Non-pigmented ciliary epithelial cell (primary cell): ENCODE measurements at regions not wholly inside any gene's neighbourhood (a gene's known extent, or its start where the extent isn't known, plus 50 kb on each side); places are given as distances from the start of the nearest gene placed in this dataset.
"Not testable (repeated sequence)": the region's sequence is repeated elsewhere in the genome, so short reads cannot be mapped to it uniquely, and the experiment has no call there.

ENCODE experiments used
- DNase-seq: peaks from one replicate; pipeline ENCODE4 v3.0.0-alpha.2; 2010; ENCODE audit warnings: low read depth

- DNase-seq = not testable (repeated sequence)
Observed at GRCh38 chr2:87431051-87431450, 316.8 kb upstream of the PLGLB2 start.

DNA sequence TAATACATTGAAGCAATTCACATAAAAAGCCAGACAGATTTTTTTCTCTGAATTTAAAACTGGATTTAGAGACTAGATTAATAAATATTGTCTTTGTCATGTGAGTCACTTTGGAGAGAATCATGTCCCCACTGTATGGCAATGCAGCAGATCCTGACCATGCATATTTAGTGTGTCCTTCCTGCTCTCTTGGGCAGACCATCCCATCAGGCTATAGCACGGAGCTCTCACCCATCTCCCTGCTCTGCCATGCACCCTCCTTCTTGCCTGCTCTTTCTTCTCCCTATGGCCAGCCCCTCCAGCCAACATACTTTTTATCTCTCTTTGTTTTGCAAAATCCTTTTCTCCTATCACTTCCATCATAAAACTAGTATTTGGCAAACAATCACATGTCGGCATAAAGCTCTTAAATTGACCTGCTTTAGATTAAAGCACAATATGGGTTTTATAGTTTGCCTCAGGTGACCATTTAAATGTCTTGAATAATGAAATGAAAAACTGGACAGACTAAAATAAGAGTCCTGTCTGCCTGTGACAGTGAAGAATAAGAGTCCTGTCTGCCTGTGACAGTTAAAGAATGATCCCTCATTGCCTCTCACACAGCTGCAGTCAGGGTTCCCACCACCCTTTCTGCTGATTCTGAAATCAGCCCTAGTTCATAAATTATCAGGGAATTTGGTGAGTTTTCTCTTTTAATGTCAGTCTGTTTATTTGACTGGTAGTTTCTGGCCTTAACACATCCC is 315.0 kb upstream of the PLGLB2 start:
- not testable (repeated sequence) for DNase-seq

DNA sequence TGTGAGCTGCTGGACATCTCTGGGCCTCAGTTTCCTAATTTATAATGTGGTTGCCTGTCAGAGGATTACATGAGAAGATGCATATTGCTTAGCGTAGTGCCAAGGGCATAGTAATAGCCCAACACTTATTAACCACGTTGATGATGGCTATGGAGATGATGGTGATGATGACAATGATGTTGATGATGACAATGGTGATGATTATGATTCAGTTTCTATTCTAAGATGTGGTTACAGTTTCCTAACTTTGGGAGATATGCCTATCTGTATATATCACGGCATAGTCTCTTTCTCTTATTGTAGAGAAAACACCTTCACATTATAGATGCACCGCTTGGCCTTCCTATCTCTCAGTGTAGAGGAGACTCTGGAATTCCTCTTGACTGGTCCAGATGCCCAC is 311.9 kb upstream of the PLGLB2 start:
- not testable (repeated sequence) for DNase-seq

DNA sequence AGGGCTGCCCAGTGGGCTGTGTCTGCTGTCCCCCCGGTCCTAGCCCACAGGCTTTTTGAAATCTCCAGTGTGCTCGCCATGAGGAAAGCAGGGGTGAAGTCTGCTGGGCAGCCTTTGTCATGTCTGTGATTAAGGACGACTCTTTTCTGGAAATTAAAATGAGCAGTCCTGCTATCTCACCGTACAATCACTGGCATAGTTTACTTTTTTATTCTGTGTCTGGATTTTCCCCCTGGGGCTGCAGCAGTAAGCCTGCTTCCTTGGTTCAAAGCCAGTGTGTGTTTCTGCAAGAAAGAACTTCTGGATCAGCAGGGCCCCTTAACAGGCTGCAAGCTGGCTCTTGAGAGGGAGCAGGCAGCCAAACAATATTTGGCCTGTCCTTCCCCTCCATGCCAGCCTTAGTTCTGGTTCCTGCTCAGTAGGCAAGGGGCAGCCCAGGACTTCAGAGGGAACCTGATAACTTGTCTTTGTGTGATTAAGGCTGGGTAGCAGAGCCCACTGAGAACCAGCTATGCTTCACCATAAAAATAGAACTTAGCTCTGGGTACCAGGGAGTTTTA is 310.1 kb upstream of the PLGLB2 start:
- not testable (repeated sequence) for DNase-seq

DNA sequence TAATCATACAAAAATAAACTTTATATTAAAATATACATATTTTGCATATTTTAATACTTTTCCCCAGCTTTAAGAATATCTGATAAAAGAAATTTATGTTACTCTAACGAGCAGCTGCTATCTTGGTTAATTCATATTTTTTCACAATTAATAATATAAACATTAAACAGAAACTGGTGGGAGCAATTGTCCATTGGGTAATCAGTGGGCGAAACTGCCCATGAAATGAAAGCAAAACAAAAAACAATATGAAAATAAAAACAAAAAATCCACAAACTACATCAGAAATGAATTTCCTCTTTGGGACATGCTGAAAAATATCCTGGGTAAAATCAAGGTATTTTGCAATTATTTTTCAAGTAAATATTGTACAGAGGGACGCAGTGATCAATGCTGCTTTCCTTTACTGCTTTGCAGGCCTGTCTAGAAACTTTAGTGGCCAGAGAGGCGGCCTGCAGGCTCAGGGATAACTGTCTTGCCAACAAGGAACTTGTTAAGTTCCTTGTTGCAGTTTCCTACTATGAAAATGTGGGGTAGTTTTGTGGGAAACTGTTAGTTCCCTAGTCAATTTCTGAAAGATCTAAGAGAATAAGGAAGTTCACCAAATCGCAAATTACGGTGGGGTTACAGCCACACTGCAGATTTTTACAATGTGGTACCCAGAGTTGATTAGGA is 309.0 kb upstream of the PLGLB2 start:
- not testable (repeated sequence) for DNase-seq

DNA sequence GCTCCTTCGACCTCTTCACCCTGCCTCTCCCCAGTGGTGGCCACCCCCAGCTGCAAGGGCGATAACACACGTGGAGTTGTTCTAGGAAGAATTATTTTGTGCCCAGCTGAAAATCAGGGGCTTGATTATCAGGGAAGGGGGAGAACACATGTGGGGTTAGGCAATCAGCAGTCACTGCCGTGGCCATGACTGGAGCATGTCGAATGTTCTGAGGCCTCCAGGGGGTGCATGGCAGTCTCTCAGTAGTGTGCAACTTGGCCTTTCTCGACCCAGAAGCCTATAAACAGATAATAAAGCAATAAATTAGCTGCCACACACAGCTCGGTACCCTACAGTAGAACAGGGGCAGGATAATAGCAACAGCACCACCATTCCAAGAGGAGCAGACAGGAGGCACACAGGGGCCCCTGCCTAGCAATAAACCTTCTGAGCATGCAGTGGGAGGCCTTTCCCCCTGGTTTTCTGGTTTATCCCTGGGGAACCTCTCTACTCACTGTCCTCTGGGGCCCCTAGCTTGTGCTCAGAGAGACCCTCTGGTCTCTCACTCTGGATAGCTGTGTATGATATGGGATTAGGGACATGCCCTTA is 308.2 kb upstream of the PLGLB2 start:
- not testable (repeated sequence) for DNase-seq

DNA sequence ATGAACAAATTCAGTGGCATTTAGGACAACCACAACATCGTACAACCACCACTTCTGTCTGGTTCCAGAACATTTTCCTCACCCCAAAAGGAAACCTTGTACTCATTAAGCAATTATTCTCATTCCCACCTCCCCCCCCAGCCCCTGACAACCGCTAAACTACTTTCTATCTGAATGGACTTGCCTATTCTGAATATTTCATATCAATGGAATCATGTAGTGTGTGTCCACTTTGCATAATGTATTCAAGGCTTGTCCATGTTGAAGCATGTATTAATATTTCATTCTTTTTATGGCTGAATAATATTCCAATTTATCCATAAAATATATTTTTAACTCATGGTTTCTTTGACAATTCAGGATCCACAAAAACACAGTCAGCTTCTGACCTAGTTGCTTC is 307.2 kb upstream of the PLGLB2 start:
- DNase-seq = not testable (repeated sequence)

DNA sequence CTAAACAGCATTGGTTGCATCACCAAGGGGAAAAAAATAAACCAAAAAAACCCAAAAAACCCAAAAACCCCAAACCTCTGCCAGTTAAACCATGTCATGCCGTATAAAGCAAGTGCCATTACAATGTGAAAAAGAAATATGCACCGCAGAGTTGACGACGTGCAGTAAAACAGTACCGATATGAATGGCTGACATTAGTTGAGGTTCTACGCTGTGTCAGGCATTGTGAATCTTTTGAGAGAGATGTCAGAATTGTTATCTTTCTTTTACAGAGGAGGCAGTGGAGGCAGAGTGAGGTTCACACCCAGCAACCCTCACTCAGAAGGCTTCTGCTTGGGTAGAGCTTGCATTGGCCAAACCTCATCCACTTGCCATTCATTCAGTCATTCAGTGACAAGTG is 306.5 kb upstream of the PLGLB2 start:
- DNase-seq = not testable (repeated sequence)

DNA sequence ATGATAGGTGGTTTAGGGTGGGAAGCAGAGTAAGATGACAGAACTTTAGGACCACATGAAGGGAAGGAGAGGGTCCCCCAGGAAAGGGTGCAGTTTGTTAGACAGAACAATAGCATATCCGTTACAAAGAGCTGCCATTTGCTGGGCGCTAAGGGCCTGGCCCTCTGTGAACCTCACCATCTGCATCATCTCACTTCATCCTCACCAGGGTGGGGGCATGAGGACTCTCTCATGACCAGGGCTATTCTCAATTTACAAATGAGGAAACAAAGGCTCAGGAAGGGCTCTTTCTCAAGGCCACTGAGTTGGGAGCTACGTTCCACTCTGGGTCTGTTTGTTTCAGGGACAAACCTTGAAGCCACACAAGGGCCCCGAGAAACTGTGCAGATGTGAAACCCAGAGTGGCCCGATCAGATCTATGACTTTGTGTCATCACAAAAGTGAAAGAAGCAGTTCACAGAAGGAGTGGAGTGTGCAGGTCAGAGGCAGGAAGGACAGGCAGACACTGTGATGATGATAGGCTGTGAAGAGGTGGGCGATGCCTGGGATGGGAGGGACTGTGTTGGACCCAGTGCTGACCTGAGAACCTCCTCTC is 304.8 kb upstream of the PLGLB2 start:
- DNase-seq = not testable (repeated sequence)

DNA sequence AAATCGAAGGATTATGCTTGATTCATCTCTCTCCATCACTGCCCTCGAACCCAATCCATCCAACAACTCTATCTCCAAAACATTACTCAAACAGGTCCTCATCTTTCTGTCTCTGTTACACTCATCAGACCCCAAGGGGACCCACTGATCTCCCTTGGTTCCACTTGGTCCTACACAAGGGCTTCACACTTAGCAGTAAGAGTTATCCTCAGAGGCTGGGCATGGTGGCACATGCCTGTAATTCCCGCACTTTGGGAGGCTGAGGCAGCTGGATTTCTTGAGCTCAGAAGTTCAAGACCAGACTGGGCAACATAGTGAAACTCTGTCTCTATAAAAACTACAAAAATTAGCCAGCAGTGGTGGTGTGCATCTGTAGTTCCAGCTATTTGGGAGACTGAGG is 302.9 kb upstream of the PLGLB2 start:
- not testable (repeated sequence) for DNase-seq

- not testable (repeated sequence) for DNase-seq
Observed at GRCh38 chr2:87445613-87446312, 302.1 kb upstream of the PLGLB2 start.

DNA sequence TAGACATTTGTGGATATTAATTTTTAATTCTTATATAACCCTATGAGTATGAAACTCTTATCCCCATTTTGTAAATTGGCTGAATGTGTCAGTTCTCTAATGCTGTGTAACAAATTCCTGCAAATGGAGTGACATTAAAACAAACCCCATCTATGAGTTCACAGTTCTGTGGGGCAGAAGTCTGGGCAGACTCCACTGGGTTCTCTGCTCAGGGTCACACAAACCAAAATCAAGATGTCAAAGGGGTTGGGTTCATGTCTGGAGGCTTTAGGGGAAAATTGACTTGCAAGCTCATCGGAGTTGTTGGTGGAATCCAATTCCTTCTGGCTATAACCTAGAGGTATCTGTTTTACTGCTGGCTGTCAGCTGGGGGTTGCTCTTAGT is 301.6 kb upstream of the PLGLB2 start:
- DNase-seq = not testable (repeated sequence)

DNA sequence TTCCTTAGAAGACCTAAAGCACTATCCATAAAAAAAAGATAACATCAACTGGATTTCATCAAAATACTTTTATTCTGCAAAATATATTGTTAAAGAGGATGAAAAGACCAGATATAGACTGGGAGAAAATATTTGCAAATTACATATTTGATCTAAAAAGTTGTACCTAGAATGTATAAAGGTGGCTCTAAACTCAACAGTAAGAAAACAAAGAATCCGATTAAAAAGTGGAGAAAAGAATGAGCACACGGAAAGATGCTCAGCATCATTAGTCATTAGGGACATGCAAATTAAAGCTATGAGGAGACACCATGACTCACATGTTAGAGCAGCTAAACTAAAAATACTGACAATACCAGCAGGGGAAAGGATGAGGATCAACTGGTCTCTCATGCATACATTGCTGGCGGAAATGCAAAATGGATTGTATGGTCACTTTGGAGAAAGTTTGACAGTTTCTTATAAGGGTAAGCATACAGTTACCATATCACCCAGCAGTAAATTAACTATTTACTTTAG is 298.4 kb upstream of the PLGLB2 start:
- DNase-seq = not testable (repeated sequence)

DNA sequence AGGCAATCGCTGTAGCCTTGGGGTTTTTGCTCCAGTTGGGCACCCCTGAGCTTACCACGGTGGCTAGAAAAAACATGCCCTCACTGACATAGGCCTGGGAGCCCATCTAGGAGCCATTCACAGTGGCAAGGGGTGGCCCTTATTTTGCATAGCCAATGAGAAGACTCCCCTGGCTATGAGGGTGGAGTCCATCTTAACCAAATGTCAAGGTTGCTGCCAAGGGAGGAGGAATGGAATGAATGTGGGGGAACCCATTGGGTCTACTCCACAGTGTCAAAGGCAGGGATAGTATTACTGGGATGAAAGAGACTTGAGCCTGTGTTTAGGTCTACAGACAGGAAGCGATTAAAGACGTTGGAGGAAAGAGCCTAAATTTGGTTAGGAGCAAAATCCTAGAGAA is 295.7 kb upstream of the PLGLB2 start:
- DNase-seq = not testable (repeated sequence)

GRCh38 chr2:87452861-87453260 is 295.0 kb upstream of the PLGLB2 start:
- DNase-seq = peak; percentile 22

DNA sequence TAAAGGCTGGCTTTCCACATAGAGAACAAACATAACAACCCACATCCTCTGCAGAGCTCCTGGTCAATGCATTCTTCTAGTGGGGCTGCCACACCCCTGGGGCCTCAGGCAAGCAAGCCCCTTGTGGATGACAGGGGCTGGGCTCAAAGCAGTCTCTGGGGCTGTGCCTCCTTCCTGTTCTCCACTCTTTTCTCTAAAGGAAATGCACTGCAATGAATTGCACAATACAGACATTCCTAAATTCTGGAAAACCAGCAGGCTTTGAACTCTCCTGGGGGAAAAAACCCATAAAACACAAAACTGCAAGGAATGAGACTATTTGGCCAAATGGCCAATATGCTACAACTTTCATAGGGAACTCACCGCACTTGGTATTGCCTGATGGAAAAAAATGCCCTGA is 293.9 kb upstream of the PLGLB2 start:
- not testable (repeated sequence) for DNase-seq

DNA sequence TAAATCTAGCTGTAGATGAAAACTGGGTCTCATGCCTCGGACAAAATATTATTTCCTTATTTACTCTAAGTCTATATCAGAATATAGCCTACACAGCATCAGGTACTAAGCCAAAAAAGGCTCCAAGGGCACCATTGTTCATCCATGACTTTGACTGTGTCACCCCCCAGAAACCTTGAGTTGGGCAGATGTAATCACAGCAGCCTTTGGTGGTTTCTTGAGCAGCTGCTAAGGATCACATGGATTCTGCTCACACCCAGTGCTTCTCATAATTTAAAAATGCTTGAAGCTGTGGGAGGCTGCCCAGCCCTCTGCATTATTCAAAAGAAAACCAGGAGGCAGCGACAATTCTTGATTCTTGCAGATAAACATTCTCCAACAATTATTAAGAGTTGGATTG is 293.5 kb upstream of the PLGLB2 start:
- peak; percentile 10 for DNase-seq

DNA sequence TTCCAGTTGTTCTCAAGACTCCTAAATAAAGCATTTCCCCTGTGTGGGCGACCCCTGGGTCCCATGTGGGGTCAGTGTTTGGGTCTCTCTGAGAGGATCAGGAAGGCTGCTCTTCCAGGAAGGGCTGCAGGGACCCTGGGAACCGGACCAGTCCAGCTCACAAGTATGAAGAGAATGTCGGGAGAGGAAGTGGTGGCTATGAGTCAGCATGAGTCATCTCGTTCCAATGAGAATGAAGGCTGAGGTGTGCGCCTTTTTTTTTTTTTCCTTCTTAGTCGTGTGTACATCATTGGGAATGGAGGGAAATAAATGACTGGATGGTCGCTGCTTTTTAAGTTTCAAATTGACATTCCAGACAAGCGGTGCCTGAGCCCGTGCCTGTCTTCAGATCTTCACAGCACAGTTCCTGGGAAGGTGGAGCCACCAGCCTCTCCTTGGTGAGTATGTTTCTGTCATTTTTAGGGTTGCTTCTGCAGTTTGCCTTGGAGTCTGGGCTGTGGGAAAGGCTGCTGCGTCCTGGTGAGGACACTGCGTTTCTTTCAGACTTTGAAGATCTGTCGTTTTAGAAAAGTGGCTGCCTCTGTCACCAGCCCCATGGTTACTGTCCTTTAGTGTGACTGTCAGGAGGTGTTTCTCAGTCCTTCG is 292.6 kb upstream of the PLGLB2 start:
- not testable (repeated sequence) for DNase-seq

- DNase-seq = not testable (repeated sequence)
Observed at GRCh38 chr2:87455854-87456249, 292.0 kb upstream of the PLGLB2 start.

DNA sequence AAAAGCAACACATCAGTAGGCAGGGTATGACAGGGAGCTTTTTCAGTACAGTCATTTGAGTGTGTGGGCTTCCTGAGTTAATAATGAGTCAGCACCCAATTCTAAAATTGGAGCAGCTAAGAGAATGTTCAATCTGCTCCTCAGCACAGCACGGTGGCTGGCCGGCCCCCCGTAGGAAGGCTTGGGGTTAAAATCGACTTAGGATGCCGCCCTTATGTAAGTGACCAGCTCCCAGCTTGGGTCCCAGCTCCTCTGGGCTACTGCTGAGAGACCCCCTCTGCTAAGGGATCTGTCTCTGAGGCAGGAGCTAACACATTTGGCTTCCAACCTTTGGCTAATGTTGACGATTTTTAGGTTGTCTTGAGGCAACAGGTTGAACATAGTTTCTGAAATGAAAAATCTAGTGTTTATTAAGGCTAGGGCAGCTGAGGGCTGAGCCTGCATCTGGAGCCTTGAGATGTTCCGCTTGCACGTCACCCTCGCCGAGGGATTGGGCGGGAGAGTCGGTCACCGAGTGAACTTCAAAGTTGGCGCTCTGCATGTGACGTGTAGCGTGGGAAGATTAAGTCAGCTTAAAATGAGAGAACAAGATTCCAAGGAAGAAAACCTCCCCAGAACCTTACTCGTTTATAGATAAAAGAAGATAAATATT is 291.3 kb upstream of the PLGLB2 start:
- DNase-seq = not testable (repeated sequence)

GRCh38 chr2:87457129-87457499 is 290.8 kb upstream of the PLGLB2 start:
- DNase-seq = not testable (repeated sequence)
